Keratinocyte (primary cell): ENCODE measurements at regions not wholly inside any gene's neighbourhood (a gene's known extent, or its start where the extent isn't known, plus 50 kb on each side); places are given as distances from the start of the nearest gene placed in this dataset.

ENCODE experiments used
- EZH2 ChIP-seq: IDR thresholded peaks from one replicate; pipeline ENCODE4 v1.6.1; 2012; ENCODE audit warnings: inconsistent platforms, mild to moderate bottlenecking, low read length, moderate library complexity
- TF ChIP-seq, protein P1 (sequence below), 3 experiments: IDR thresholded peaks in 1 of 3; conservative IDR thresholded peaks in 1 of 3; optimal IDR thresholded peaks in 1 of 3; 2 replicates in 2 of 3; 3 replicates in 1 of 3; pipeline versions ENCODE3 to v1.5.1; 2011; ENCODE audit warnings: low read length in 3 of 3, mild to moderate bottlenecking in 3 of 3, moderate library complexity in 2 of 3, control low read depth in 1 of 3, inconsistent platforms in 1 of 3; ENCODE audit not compliant: insufficient read depth in 2 of 3; ENCODE audit errors: extremely low read depth in 1 of 3

DNA sequence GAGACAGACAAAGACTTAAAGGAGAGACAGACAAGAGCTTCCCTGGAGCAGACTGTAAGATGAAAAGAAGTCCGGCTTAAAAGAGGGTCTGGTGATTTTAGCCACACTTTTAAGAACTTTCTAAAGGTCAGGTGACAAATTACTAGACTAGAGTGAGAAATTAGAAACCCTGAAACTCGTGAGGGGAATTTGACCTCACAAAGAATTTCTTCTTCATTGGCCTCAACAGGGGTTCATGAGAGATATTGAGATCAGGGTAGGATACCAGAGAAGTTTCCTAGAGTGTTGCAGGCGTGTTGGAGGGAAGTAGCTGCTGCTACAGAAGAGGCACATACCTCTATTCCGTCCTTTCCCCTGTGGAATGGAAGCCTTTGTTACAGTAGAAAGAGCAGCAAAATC, 884.4 kb downstream of the KCNT2 start:
- TF ChIP-seq, protein P1, sequence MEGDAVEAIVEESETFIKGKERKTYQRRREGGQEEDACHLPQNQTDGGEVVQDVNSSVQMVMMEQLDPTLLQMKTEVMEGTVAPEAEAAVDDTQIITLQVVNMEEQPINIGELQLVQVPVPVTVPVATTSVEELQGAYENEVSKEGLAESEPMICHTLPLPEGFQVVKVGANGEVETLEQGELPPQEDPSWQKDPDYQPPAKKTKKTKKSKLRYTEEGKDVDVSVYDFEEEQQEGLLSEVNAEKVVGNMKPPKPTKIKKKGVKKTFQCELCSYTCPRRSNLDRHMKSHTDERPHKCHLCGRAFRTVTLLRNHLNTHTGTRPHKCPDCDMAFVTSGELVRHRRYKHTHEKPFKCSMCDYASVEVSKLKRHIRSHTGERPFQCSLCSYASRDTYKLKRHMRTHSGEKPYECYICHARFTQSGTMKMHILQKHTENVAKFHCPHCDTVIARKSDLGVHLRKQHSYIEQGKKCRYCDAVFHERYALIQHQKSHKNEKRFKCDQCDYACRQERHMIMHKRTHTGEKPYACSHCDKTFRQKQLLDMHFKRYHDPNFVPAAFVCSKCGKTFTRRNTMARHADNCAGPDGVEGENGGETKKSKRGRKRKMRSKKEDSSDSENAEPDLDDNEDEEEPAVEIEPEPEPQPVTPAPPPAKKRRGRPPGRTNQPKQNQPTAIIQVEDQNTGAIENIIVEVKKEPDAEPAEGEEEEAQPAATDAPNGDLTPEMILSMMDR (optimal IDR thresholded peaks at IDR 0.05 in 1 of 3, IDR thresholded peaks at IDR 0.05 in 1 of 3, conservative IDR thresholded peaks at IDR 0.05 in 1 of 3; ENCODE audit: extremely low read depth in 1 of 3, insufficient read depth in 2 of 3, low read length in 3 of 3), result no peak
- no peak for TF ChIP-seq EZH2
